HS-27A (cell line): ENCODE measurements at regions not wholly inside any gene's neighbourhood (a gene's known extent, or its start where the extent isn't known, plus 50 kb on each side); places are given as distances from the start of the nearest gene placed in this dataset.

Experiments
- DNase-seq: peaks from one replicate; pipeline ENCODE4 v3.0.0-alpha.2; 2012; ENCODE audit warnings: low read depth, missing footprints

DNA sequence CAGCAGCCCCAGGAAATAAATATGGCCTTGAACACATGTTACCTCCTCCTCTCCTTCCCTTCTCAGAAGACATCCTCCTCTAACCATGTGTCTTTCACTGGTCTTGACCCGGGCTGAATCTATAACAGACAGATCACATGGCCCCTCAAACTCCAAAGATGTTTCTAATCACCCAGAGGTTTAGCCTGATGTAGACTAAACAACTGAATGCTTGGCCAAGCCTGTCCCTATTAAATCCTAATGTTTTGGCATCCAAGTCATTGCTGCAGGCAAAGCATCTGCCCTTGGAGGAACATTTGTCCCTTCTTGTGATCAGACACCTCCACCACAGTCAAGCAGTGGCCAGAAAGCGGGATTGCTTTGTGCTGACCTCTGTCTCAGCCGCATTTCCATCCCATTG is 65.5 kb downstream of the ANKRD60 start:
- DNase-seq, result no peak

GRCh38 chr20:58161192-58161591 is 67.3 kb downstream of the ANKRD60 start:
- no peak for DNase-seq

DNA sequence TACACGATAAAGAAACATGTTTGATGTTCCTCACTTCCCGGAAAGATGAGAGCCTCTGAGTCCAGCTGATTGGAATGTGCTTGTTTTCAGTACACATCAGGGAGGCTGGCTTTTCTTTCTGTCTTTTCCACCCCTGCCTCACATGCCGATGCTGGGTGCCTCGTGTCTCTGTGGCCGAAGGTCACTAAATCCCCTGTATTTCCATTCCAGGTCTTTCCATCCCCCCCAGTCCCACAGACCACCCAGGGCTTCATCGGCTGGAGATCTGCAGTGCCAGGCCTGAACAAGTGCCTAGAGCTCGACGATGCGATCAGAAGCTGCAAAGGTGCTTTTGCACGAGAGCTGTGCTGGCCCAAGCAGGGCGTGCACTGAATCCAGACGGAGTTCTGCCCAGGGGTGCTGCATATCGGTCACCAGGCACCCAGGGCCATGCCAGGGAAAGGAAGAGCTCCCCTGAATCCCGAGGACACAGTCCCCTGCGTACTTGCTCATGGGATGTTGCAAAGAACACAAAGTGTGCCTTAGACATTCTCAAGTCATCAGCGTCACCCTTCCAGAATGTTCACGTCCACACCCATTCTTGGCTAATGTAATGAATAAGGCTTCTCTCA is 67.9 kb downstream of the ANKRD60 start:
- DNase-seq, result peak; percentile 50

- DNase-seq, result no peak
Observed at GRCh38 chr20:58155148-58155925, 73.1 kb downstream of the ANKRD60 start.

- DNase-seq, result no peak
Observed at GRCh38 chr20:58154113-58154512, 74.3 kb downstream of the ANKRD60 start.

DNA sequence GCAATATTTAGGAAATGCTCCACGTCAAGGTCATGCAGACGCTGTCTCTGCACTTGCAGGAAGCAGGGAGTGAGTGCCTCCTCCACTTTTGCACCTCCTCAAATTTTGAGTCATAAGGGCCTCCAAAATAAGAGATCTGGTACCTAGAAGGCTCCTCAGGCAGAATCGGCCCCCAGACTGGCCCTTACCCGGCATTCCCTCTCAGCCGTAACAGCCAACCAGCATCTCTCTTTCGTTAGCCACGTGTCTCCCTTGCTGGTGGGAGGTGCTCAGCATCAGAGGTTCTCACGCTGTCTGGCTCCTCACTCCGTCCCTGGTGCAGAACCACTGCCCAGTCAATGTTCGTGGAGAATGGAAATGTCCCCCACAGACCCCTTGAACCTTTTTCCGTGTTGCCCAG is 75.3 kb downstream of the ANKRD60 start:
- no peak for DNase-seq

DNA sequence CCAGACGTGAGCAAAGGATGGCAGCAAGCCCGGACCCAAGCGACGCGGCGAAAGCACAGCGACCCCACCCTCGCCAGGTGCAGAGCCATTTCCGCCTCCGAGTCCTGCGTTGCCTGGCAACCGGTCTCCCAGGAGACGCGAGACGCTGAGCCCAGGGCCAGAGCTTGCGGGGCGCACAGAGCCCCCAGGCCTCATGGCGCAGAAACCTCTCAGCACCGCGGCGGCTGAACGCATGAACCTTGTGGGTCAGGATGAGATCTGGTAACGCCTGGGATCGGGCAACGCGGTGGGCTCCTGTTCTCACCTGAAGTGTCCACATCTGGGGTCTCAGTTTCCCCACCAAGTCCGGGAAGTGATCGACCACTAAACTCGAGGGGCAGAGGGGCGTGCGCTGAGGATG is 77.7 kb downstream of the ANKRD60 start:
- no peak for DNase-seq

DNA sequence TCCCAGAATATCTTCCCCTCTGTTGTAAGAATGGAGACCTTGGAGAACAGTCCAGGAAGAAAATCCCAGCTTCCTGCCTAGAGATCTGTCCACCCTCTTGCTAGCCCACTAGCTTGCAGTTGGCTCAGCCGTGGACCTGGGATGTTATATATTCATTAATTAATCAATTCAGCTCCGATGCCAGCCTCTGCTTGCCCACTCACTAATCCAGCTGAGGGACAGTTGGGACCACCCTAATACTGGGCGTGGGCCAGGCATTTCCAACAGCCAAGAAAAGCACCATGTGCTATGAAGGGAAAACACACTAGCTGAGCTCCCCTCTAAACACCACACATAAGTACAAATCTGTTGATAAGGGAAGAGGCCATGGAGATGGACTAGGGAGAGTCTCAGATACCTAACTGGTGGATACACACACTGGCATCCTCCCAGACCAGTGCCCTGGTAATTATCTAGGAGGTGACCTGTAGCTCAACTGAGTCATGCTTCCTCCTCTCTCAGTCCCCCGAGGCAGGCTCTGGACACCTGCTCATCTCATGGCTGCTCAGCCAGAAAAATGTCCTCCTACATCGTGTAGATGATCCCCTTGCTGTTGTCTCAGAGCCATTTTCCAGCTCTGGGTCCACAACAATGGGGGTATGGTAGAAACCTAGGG is 78.9 kb downstream of the ANKRD60 start:
- no peak for DNase-seq

DNA sequence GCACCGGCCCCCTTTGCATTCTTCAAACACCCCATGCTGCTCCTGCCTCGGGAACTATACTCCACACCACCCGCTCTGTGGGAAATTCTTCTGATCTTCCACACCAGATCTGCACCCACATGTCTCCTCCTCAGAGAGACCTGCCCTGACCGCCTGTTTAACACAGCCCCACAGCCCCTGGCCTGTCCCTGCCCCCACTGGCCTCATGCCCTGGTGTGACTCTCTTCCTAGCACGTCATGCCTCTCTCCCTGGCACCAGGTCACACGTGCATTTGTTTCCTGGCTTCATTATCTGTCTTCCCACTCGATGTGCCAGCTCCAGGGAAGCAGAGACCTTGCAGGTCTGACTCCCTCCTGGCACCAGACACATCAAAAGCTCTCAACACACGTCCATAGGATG is 79.6 kb downstream of the ANKRD60 start:
- no peak for DNase-seq

- no peak for DNase-seq
Observed at GRCh38 chr20:58147628-58148370, 80.7 kb downstream of the ANKRD60 start.

DNA sequence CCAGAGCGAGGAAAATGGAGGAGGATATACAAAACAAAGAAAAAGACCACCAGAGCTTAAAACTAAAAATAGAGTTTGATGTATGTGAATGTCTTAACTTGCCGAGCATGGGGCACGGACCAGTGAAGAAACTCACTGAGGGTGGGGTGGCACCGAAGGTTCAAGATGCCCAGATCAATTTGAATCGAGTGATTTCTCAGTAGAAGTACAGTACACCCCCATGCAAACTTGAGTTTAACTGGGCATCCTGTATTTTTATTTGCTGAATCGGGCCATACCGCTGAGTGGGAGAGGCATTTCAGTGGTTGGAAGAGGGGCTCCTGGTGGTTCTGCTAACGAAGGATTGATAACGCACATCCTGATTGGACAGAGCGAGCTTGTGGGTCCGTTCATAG is 81.7 kb downstream of the ANKRD60 start:
- DNase-seq, result no peak

GRCh38 chr20:58146081-58146745 is 82.2 kb downstream of the ANKRD60 start:
- no peak for DNase-seq

DNA sequence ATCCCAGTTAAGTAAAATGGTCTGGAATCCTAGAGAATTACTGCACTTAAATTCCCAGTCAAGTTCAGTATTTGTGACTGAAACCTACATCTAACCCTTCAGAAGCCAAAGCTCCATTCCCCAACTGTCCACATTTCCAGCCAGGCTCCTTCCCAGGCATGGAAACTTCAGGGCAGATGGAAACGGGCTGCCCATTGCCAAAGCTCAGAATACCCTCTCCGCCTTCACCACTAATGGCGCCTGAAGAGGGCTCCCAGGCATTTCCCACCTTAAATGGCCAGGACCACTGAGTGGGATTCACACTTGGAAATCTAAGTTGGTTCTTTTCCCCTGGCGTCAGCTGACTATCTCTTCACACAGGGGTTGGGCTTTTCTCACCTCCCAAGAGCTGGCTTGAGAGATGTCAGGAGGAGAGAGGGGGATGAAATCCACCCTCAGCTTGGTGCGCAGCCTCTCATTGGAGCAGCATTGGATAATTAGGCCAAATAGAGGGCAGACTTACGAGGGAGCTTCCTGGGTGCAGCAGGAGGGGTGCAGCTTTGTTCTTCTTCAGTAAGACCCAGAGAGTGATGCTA is 82.9 kb downstream of the ANKRD60 start:
- no peak for DNase-seq

GRCh38 chr20:58144096-58144495 is 84.4 kb downstream of the ANKRD60 start:
- no peak for DNase-seq

DNA sequence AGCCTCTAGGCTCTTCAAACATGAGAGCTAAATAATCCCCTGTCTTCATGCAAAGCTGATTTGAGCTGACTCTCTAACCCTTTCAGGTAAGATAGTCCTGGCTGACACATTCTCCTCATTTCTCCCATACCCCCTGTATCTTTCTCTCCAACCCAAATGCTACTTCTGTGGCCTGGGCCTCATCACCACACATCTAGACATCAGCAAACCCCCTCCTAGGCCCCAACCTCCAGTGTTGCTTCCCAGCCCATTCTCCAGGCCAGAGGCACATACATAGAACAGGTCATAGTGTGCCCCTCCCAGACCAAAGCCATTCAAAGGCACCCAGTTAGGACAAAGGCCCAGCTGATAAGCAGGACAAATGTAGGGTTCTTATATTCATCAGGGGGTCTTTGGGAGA is 84.9 kb downstream of the ANKRD60 start:
- no peak for DNase-seq

GRCh38 chr20:58142843-58143185 is 85.6 kb downstream of the ANKRD60 start:
- DNase-seq, result no peak

DNA sequence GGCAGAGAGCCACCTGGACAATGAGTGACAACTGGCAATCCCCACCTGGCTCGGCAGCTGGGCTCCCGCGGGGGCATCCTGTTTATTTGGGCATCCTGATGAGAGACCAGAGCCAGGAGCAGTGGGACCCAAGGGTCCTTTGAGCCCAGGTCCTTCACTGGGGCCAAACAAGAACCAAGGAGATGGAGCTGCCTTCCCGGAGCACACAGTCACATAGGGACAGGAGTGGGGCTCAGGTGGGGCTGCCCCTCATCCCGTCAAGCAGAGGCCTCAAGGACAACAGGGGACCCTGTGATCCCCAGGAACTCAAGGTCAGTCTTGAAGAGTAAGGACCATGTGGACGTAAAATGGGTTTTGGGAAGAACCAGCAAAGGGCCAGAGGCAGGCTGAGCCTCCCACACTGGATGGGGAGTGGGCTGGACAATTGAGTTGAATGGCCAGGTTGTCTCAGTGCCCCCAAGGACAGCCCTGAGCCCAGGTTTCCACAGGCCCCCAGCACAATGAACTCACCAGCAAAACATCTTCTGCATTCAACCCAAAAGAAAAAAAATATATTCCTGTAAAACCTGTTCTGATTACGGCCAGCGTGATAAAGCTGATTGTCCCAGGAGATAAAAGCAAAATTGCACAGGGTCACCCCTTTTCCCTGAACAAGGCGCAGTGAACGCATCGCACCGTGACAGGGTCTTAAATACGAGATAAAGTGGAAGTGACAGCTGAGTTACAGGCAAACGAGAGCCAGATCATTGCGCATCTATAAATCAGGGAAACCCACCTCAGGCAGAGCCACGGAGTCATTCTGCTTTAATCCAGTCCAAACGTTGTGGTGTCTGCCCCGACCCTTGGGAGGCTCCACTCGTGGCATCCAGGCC is 86.2 kb downstream of the ANKRD60 start:
- no peak for DNase-seq

GRCh38 chr20:58141496-58141895 is 87.0 kb downstream of the ANKRD60 start:
- DNase-seq, result no peak

- no peak for DNase-seq
Observed at GRCh38 chr20:58140787-58141425, 87.5 kb downstream of the ANKRD60 start.
